Stimulated activated naive CD8-positive, alpha-beta T cell treated with anti-CD3 and anti-CD28 coated beads, Interleukin-15, Interleukin-2, amounts not matched to agents 100 ng/mL and 50 ng/mL, for 24 hours (primary cell): ENCODE measurements at regions not wholly inside any gene's neighbourhood (a gene's known extent, or its start where the extent isn't known, plus 50 kb on each side); places are given as distances from the start of the nearest gene placed in this dataset.

ENCODE experiments used
- H3K27ac Mint-ChIP-seq: one replicate; pipeline ENCODE4 v1.8.0; 2021; ENCODE audit warnings: mild to moderate bottlenecking, mixed read lengths
- H3K27me3 Mint-ChIP-seq: one replicate; pipeline ENCODE4 v1.8.0; 2021; ENCODE audit warnings: mixed read lengths
- H3K36me3 Mint-ChIP-seq: one replicate; pipeline ENCODE4 v1.8.0; 2021; ENCODE audit warnings: low read depth, mixed read lengths
- H3K4me1 Mint-ChIP-seq: one replicate; pipeline ENCODE4 v1.8.0; 2021; ENCODE audit warnings: low read depth, mixed read lengths
- H3K4me3 Mint-ChIP-seq: one replicate; pipeline ENCODE4 v1.8.0; 2021; ENCODE audit warnings: mild to moderate bottlenecking, mixed read lengths
- H3K9me3 Mint-ChIP-seq: one replicate; pipeline ENCODE4 v1.8.0; 2021; ENCODE audit warnings: mixed read lengths

- no peak overlapping the region for H3K27ac Mint-ChIP-seq
- H3K27me3 Mint-ChIP-seq: no peaks in the 10 kb centered on the region
- H3K36me3 Mint-ChIP-seq: no peaks in the 10 kb centered on the region
- no peak overlapping the region for H3K4me3 Mint-ChIP-seq
- no peaks in the 10 kb centered on the region for H3K9me3 Mint-ChIP-seq
- H3K4me1 Mint-ChIP-seq: no peaks in the 10 kb centered on the region
These were observed 180.7 kb upstream of the PGRMC2 start for GRCh38 chr4:128468123-128468989.

- Mint-ChIP-seq H3K27ac (no peak overlapping the region), H3K4me3 (no peak overlapping the region), H3K9me3 (no peaks in the 10 kb centered on the region), H3K36me3 (no peaks in the 10 kb centered on the region), H3K4me1 (no peaks in the 10 kb centered on the region), H3K27me3 (no peaks in the 10 kb centered on the region)
These were observed 177.9 kb upstream of the PGRMC2 start for GRCh38 chr4:128465523-128465922.

GRCh38 chr4:128463006-128463405 lies 175.4 kb upstream of the PGRMC2 start:
- Mint-ChIP-seq H3K36me3 (no peaks in the 10 kb centered on the region), H3K4me3 (no peak overlapping the region), H3K9me3 (no peaks in the 10 kb centered on the region), H3K27me3 (no peaks in the 10 kb centered on the region), H3K27ac (no peak overlapping the region), H3K4me1 (no peaks in the 10 kb centered on the region)

GRCh38 chr4:128462103-128462783 lies 174.6 kb upstream of the PGRMC2 start:
- H3K27me3 Mint-ChIP-seq: no peaks in the 10 kb centered on the region
- H3K27ac Mint-ChIP-seq: no peak overlapping the region
- no peaks in the 10 kb centered on the region for H3K36me3 Mint-ChIP-seq
- H3K9me3 Mint-ChIP-seq: no peaks in the 10 kb centered on the region
- no peak overlapping the region for H3K4me3 Mint-ChIP-seq
- H3K4me1 Mint-ChIP-seq: no peaks in the 10 kb centered on the region

- H3K9me3 Mint-ChIP-seq: no peaks in the 10 kb centered on the region
- no peaks in the 10 kb centered on the region for H3K36me3 Mint-ChIP-seq
- H3K27ac Mint-ChIP-seq: no peak overlapping the region
- H3K4me3 Mint-ChIP-seq: no peak overlapping the region
- no peaks in the 10 kb centered on the region for H3K27me3 Mint-ChIP-seq
- no peaks in the 10 kb centered on the region for H3K4me1 Mint-ChIP-seq
These were observed 173.9 kb upstream of the PGRMC2 start for GRCh38 chr4:128461291-128462102.

GRCh38 chr4:128459547-128459946 lies 171.9 kb upstream of the PGRMC2 start:
- H3K4me1 Mint-ChIP-seq: peaks cover 3% of the 10 kb centered on the region
- no peaks in the 10 kb centered on the region for H3K27me3 Mint-ChIP-seq
- H3K27ac Mint-ChIP-seq: no peak overlapping the region
- no peaks in the 10 kb centered on the region for H3K36me3 Mint-ChIP-seq
- no peaks in the 10 kb centered on the region for H3K9me3 Mint-ChIP-seq
- no peak overlapping the region for H3K4me3 Mint-ChIP-seq

- H3K36me3 Mint-ChIP-seq: no peaks in the 10 kb centered on the region
- H3K9me3 Mint-ChIP-seq: no peaks in the 10 kb centered on the region
- no peaks in the 10 kb centered on the region for H3K27me3 Mint-ChIP-seq
- peaks cover 6% of the 10 kb centered on the region for H3K4me1 Mint-ChIP-seq
- no peak overlapping the region for H3K4me3 Mint-ChIP-seq
- H3K27ac Mint-ChIP-seq: no peak overlapping the region
These were observed 171.2 kb upstream of the PGRMC2 start for GRCh38 chr4:128458816-128459215.

- Mint-ChIP-seq H3K4me1 (peaks cover 6% of the 10 kb centered on the region), H3K27me3 (peaks cover 3% of the 10 kb centered on the region), H3K27ac (no peak overlapping the region), H3K4me3 (no peak overlapping the region), H3K9me3 (no peaks in the 10 kb centered on the region), H3K36me3 (no peaks in the 10 kb centered on the region)
These were observed 170.1 kb upstream of the PGRMC2 start for GRCh38 chr4:128457726-128458125.

GRCh38 chr4:128456171-128456570 lies 168.6 kb upstream of the PGRMC2 start:
- H3K27me3 Mint-ChIP-seq: peaks cover 3% of the 10 kb centered on the region
- H3K9me3 Mint-ChIP-seq: no peaks in the 10 kb centered on the region
- H3K27ac Mint-ChIP-seq: no peak overlapping the region
- no peaks in the 10 kb centered on the region for H3K36me3 Mint-ChIP-seq
- no peak overlapping the region for H3K4me3 Mint-ChIP-seq
- H3K4me1 Mint-ChIP-seq: peaks cover 6% of the 10 kb centered on the region

GRCh38 chr4:128455480-128455879 lies 167.9 kb upstream of the PGRMC2 start:
- Mint-ChIP-seq H3K9me3 (no peaks in the 10 kb centered on the region), H3K27ac (no peak overlapping the region), H3K36me3 (no peaks in the 10 kb centered on the region)

GRCh38 chr4:128454881-128455280 lies 167.3 kb upstream of the PGRMC2 start:
- Mint-ChIP-seq H3K27me3 (peaks cover 3% of the 10 kb centered on the region), H3K36me3 (no peaks in the 10 kb centered on the region), H3K4me3 (no peak overlapping the region), H3K27ac (no peak overlapping the region), H3K4me1 (peaks cover 6% of the 10 kb centered on the region), H3K9me3 (no peaks in the 10 kb centered on the region)

More at GRCh38 chr4:128455480-128455879, 167.9 kb upstream of the PGRMC2 start:
- H3K4me1 Mint-ChIP-seq: peaks cover 6% of the 10 kb centered on the region
- H3K27me3 Mint-ChIP-seq: peaks cover 3% of the 10 kb centered on the region
- no peak overlapping the region for H3K4me3 Mint-ChIP-seq

GRCh38 chr4:128454281-128454871 lies 166.8 kb upstream of the PGRMC2 start:
- no peak overlapping the region for H3K27ac Mint-ChIP-seq
- no peaks in the 10 kb centered on the region for H3K9me3 Mint-ChIP-seq
- no peaks in the 10 kb centered on the region for H3K36me3 Mint-ChIP-seq
- peaks cover 6% of the 10 kb centered on the region for H3K4me1 Mint-ChIP-seq
- H3K4me3 Mint-ChIP-seq: no peak overlapping the region
- peaks cover 3% of the 10 kb centered on the region for H3K27me3 Mint-ChIP-seq

- H3K27me3 Mint-ChIP-seq: peaks cover 3% of the 10 kb centered on the region
- H3K27ac Mint-ChIP-seq: no peak overlapping the region
- no peaks in the 10 kb centered on the region for H3K9me3 Mint-ChIP-seq
- H3K36me3 Mint-ChIP-seq: no peaks in the 10 kb centered on the region
- H3K4me3 Mint-ChIP-seq: no peak overlapping the region
- H3K4me1 Mint-ChIP-seq: peaks cover 6% of the 10 kb centered on the region
These were observed 164.8 kb upstream of the PGRMC2 start for GRCh38 chr4:128452415-128452814.

GRCh38 chr4:128451270-128451905 lies 163.8 kb upstream of the PGRMC2 start:
- H3K9me3 Mint-ChIP-seq: no peaks in the 10 kb centered on the region
- H3K4me3 Mint-ChIP-seq: no peak overlapping the region
- H3K27me3 Mint-ChIP-seq: peaks cover 3% of the 10 kb centered on the region
- H3K36me3 Mint-ChIP-seq: no peaks in the 10 kb centered on the region
- H3K4me1 Mint-ChIP-seq: peaks cover 6% of the 10 kb centered on the region
- no peak overlapping the region for H3K27ac Mint-ChIP-seq
